ENCODE measurements at regions not wholly inside any gene's neighbourhood (a gene's known extent, or its start where the extent isn't known, plus 50 kb on each side); places are given as distances from the start of the nearest gene placed in this dataset.
"Not testable (repeated sequence)": the region's sequence is repeated elsewhere in the genome, so short reads cannot be mapped to it uniquely, and the experiment has no call there.

- H3K27ac ChIP-seq: no peak overlapping the region
- 0 to 92% (median 60%) methylated on average over 1 to 2 of the region's 2 CpGs; no CpG with 5 or more reads in 1 of the 10 experiments for WGBS, 10 experiments
- peaks cover 0 to 2% of the 10 kb centered on the region in 2 donors for H3K4me1 ChIP-seq (replicated peaks in 1 of 2)
- no peak overlapping the region for H3K4me3 ChIP-seq
- in situ Hi-C loops (cut with MboI; ENCODE audit: low pct_unique_long_range_greater_than_20kb in 2 of 9, low sequenced_read_pairs in 9 of 9, unreplicated experiment in 9 of 9): no loop called here
- no peak for ATAC-seq (replicated peaks in 6 of 8)
These were observed 98.1 kb upstream of the MIR17HG start for GRCh38 chr13:91249370-91249769.

GRCh38 chr13:91249861-91250260, 97.6 kb upstream of the MIR17HG start:
- Histone ChIP-seq H3K4me1 (replicated peaks in 1 of 2) (peaks cover 0 to 2% of the 10 kb centered on the region in 2 donors), H3K4me3 (no peak overlapping the region), H3K27ac (no peak overlapping the region)
- ATAC-seq (replicated peaks in 6 of 8): no peak
- 0 to 100% (median 86%) methylated on average over 1 to 2 of the region's 2 CpGs; no CpG with 5 or more reads in 1 of the 10 experiments for WGBS, 10 experiments
- in situ Hi-C loops (cut with MboI; ENCODE audit: low pct_unique_long_range_greater_than_20kb in 2 of 9, low sequenced_read_pairs in 9 of 9, unreplicated experiment in 9 of 9): no loop called here

GRCh38 chr13:91251573-91251972, 95.9 kb upstream of the MIR17HG start:
- H3K4me3 ChIP-seq; H3K4me1 ChIP-seq (replicated peaks in 1 of 2); ATAC-seq (replicated peaks in 6 of 8); in situ Hi-C loops (cut with MboI; ENCODE audit: low pct_unique_long_range_greater_than_20kb in 2 of 9, low sequenced_read_pairs in 9 of 9, unreplicated experiment in 9 of 9); H3K27ac ChIP-seq: not testable (repeated sequence)
- 20 to 100% (median 76%) methylated on average over 1 to 4 of the region's 4 CpGs; no CpG with 5 or more reads in 4 of the 10 experiments for WGBS, 10 experiments

- 0 to 100% (median 71%) methylated on average over 1 to 2 of the region's 2 CpGs for WGBS, 10 experiments
- in situ Hi-C loops (cut with MboI; ENCODE audit: low pct_unique_long_range_greater_than_20kb in 2 of 9, low sequenced_read_pairs in 9 of 9, unreplicated experiment in 9 of 9): no loop called here
- no peak overlapping the region for H3K27ac ChIP-seq
- H3K4me3 ChIP-seq: no peak overlapping the region
- no peak for ATAC-seq (replicated peaks in 6 of 8)
- H3K4me1 ChIP-seq (replicated peaks in 1 of 2): no peaks in the 10 kb centered on the region
These were observed 83.0 kb upstream of the MIR17HG start for GRCh38 chr13:91264484-91264883.

- ATAC-seq (replicated peaks in 6 of 8): no peak
- in situ Hi-C loops (cut with MboI; ENCODE audit: low pct_unique_long_range_greater_than_20kb in 2 of 9, low sequenced_read_pairs in 9 of 9, unreplicated experiment in 9 of 9): no loop called here
- 0 to 100% (median 90%) methylated on average over 1 of the region's 1 CpG for WGBS, 10 experiments
- Histone ChIP-seq H3K27ac (no peak overlapping the region), H3K4me3 (no peak overlapping the region), H3K4me1 (replicated peaks in 1 of 2) (no peaks in the 10 kb centered on the region)
These were observed 78.2 kb upstream of the MIR17HG start for GRCh38 chr13:91269237-91269636.

- no peak for ATAC-seq (replicated peaks in 6 of 8)
- Histone ChIP-seq H3K4me3 (no peak overlapping the region), H3K4me1 (replicated peaks in 1 of 2) (no peaks in the 10 kb centered on the region), H3K27ac (no peak overlapping the region)
- WGBS, 10 experiments: 0 to 96% (median 71%) methylated on average over 2 to 3 of the region's 3 CpGs; no CpG with 5 or more reads in 3 of the 10 experiments
- in situ Hi-C loops (cut with MboI; ENCODE audit: low pct_unique_long_range_greater_than_20kb in 2 of 9, low sequenced_read_pairs in 9 of 9, unreplicated experiment in 9 of 9): no loop called here
These were observed 77.5 kb upstream of the MIR17HG start for GRCh38 chr13:91270031-91270430.

GRCh38 chr13:91272235-91272777, 75.2 kb upstream of the MIR17HG start:
- 23 to 100% (median 78%) methylated on average over 1 to 8 of the region's 9 CpGs; no CpG with 5 or more reads in 1 of the 10 experiments for WGBS, 10 experiments

GRCh38 chr13:91273675-91274074, 73.8 kb upstream of the MIR17HG start:
- no peaks in the 10 kb centered on the region for H3K4me1 ChIP-seq (replicated peaks in 1 of 2)
- ATAC-seq (replicated peaks in 6 of 8): no peak
- WGBS, 10 experiments: 0 to 100% (median 78%) methylated on average over 1 to 3 of the region's 3 CpGs; no CpG with 5 or more reads in 3 of the 10 experiments
- in situ Hi-C loops (cut with MboI; ENCODE audit: low pct_unique_long_range_greater_than_20kb in 2 of 9, low sequenced_read_pairs in 9 of 9, unreplicated experiment in 9 of 9): no loop called here
- H3K27ac ChIP-seq: no peak overlapping the region
- H3K4me3 ChIP-seq: no peak overlapping the region

More at GRCh38 chr13:91272235-91272777, 75.2 kb upstream of the MIR17HG start:
- in situ Hi-C loops (cut with MboI; ENCODE audit: low pct_unique_long_range_greater_than_20kb in 2 of 9, low sequenced_read_pairs in 9 of 9, unreplicated experiment in 9 of 9): no loop called here
- Histone ChIP-seq H3K27ac (no peak overlapping the region), H3K4me3 (no peak overlapping the region), H3K4me1 (replicated peaks in 1 of 2) (no peaks in the 10 kb centered on the region)
- ATAC-seq (replicated peaks in 6 of 8): no peak

- 5 to 100% (median 80%) methylated on average over 1 to 5 of the region's 5 CpGs for WGBS, 10 experiments
These were observed 70.3 kb upstream of the MIR17HG start for GRCh38 chr13:91277013-91277676.

GRCh38 chr13:91278291-91278690, 69.2 kb upstream of the MIR17HG start:
- no peak for ATAC-seq (replicated peaks in 6 of 8)
- WGBS, 10 experiments: 0 to 100% (median 40%) methylated on average over 1 to 3 of the region's 3 CpGs; no CpG with 5 or more reads in 3 of the 10 experiments
- in situ Hi-C loops (cut with MboI; ENCODE audit: low pct_unique_long_range_greater_than_20kb in 2 of 9, low sequenced_read_pairs in 9 of 9, unreplicated experiment in 9 of 9): loop anchor here in 1 of 9 experiments (25.0 kb wide), 1 partner anchor 91 kb away; no protein-coding TSS in a partner anchor
- no peak overlapping the region for H3K27ac ChIP-seq
- H3K4me1 ChIP-seq (replicated peaks in 1 of 2): no peaks in the 10 kb centered on the region
- H3K4me3 ChIP-seq: no peak overlapping the region

More at GRCh38 chr13:91277013-91277676, 70.3 kb upstream of the MIR17HG start:
- in situ Hi-C loops (cut with MboI; ENCODE audit: low pct_unique_long_range_greater_than_20kb in 2 of 9, low sequenced_read_pairs in 9 of 9, unreplicated experiment in 9 of 9): loop anchor here in 1 of 9 experiments (25.0 kb wide), 1 partner anchor 90 kb away; no protein-coding TSS in a partner anchor
- ATAC-seq (replicated peaks in 6 of 8): no peak
- H3K27ac ChIP-seq: no peak overlapping the region
- H3K4me3 ChIP-seq: no peak overlapping the region
- no peaks in the 10 kb centered on the region for H3K4me1 ChIP-seq (replicated peaks in 1 of 2)

GRCh38 chr13:91278888-91279287, 68.6 kb upstream of the MIR17HG start:
- Histone ChIP-seq H3K4me1 (replicated peaks in 1 of 2) (no peaks in the 10 kb centered on the region), H3K27ac (no peak overlapping the region), H3K4me3 (no peak overlapping the region)
- no peak for ATAC-seq (replicated peaks in 6 of 8)
- 0 to 100% (median 66%) methylated on average over 1 to 2 of the region's 2 CpGs; no CpG with 5 or more reads in 4 of the 10 experiments for WGBS, 10 experiments
- in situ Hi-C loops (cut with MboI; ENCODE audit: low pct_unique_long_range_greater_than_20kb in 2 of 9, low sequenced_read_pairs in 9 of 9, unreplicated experiment in 9 of 9): loop anchor here in 1 of 9 experiments (25.0 kb wide), 1 partner anchor 92 kb away; no protein-coding TSS in a partner anchor

GRCh38 chr13:91280801-91281200, 66.7 kb upstream of the MIR17HG start:
- H3K4me3 ChIP-seq: no peak overlapping the region
- no peak overlapping the region for H3K27ac ChIP-seq
- ATAC-seq (replicated peaks in 6 of 8): no peak
- WGBS, 10 experiments: 0 to 100% (median 94%) methylated on average over 1 to 2 of the region's 2 CpGs; no CpG with 5 or more reads in 4 of the 10 experiments
- H3K4me1 ChIP-seq (replicated peaks in 1 of 2): no peaks in the 10 kb centered on the region
- in situ Hi-C loops (cut with MboI; ENCODE audit: low pct_unique_long_range_greater_than_20kb in 2 of 9, low sequenced_read_pairs in 9 of 9, unreplicated experiment in 9 of 9): loop anchor here in 1 of 9 experiments (25.0 kb wide), 1 partner anchor 94 kb away; no protein-coding TSS in a partner anchor

- Histone ChIP-seq H3K4me3 (no peak overlapping the region), H3K4me1 (replicated peaks in 1 of 2) (no peaks in the 10 kb centered on the region), H3K27ac (no peak overlapping the region)
- no peak for ATAC-seq (replicated peaks in 6 of 8)
- 8 to 100% (median 94%) methylated on average over 2 to 7 of the region's 10 CpGs; no CpG with 5 or more reads in 3 of the 10 experiments for WGBS, 10 experiments
- in situ Hi-C loops (cut with MboI; ENCODE audit: low pct_unique_long_range_greater_than_20kb in 2 of 9, low sequenced_read_pairs in 9 of 9, unreplicated experiment in 9 of 9): loop anchor here in 1 of 9 experiments (25.0 kb wide), 1 partner anchor 97 kb away; no protein-coding TSS in a partner anchor
These were observed 63.2 kb upstream of the MIR17HG start for GRCh38 chr13:91284335-91284734.
